ENCODE measurements at regions not wholly inside any gene's neighbourhood (a gene's known extent, or its start where the extent isn't known, plus 50 kb on each side); places are given as distances from the start of the nearest gene placed in this dataset.
A peak's percentile ranks its signal among the peaks of the same experiment; 100 is the strongest.

- no peaks in the 10 kb centered on the region for H3K36me3 Mint-ChIP-seq (ENCODE audit: low read depth)
- no peak overlapping the region for H3K4me3 Mint-ChIP-seq (ENCODE audit: unreplicated experiment)
- no peak overlapping the region for H3K27ac Mint-ChIP-seq (ENCODE audit: unreplicated experiment)
- H3K27me3 Mint-ChIP-seq (ENCODE audit: low read depth) = no peaks in the 10 kb centered on the region
- H3K9me3 Mint-ChIP-seq (ENCODE audit: low read depth) = no peaks in the 10 kb centered on the region
- DNase-seq (ENCODE audit: low spot score) = no peak
- H3K4me1 Mint-ChIP-seq (ENCODE audit: low read depth) = peaks cover 7% of the 10 kb centered on the region
- TF ChIP-seq, protein P1, sequence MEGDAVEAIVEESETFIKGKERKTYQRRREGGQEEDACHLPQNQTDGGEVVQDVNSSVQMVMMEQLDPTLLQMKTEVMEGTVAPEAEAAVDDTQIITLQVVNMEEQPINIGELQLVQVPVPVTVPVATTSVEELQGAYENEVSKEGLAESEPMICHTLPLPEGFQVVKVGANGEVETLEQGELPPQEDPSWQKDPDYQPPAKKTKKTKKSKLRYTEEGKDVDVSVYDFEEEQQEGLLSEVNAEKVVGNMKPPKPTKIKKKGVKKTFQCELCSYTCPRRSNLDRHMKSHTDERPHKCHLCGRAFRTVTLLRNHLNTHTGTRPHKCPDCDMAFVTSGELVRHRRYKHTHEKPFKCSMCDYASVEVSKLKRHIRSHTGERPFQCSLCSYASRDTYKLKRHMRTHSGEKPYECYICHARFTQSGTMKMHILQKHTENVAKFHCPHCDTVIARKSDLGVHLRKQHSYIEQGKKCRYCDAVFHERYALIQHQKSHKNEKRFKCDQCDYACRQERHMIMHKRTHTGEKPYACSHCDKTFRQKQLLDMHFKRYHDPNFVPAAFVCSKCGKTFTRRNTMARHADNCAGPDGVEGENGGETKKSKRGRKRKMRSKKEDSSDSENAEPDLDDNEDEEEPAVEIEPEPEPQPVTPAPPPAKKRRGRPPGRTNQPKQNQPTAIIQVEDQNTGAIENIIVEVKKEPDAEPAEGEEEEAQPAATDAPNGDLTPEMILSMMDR (IDR thresholded peaks at IDR 0.05) = no peak
These were observed 1912.0 kb upstream of the RAG2 start for GRCh38 chr11:38510041-38510440.

DNA sequence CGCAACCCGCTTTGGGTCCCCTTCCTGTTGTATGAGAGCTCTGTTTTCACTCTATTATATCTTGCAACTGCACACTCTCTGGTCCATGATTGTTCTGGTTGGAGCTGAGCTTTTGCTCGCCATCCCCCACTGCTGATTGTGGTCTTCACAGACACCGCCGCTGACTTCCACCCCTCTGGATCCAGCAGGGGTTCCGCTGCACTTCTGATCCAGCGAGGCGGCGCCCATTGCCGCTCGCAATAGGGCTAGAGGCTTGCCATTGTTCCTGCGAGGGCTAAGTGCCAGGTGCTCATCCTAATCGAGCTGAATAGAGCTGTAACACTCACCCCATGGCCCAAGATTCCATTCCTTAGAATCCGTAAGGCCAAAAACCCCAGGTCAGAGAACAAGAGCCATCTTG is 1905.8 kb upstream of the RAG2 start:
- Mint-ChIP-seq H3K36me3 (ENCODE audit: low read depth) (peaks cover 1% of the 10 kb centered on the region), H3K27ac (ENCODE audit: unreplicated experiment) (no peak overlapping the region), H3K4me1 (ENCODE audit: low read depth) (peaks cover 7% of the 10 kb centered on the region)

DNA sequence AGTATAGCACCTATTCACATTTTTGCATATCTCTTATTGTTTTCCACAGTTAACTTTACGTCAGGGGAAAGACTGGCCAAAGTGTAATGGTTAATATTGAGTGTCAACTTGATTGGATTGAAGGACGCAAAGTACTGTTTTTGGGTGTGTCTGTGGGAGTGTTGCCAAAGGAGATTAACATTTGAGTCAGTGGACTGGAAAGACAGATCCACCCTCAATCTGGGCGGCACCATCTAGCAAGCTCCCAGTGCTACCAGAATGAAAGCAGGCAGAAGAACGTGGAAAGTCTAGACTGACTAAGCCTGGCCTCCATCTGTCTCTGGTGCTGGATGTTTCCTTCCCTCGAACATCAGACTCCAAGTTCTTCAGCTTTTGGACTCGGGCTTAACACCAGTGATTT is 1900.7 kb upstream of the RAG2 start:
- H3K9me3 Mint-ChIP-seq (ENCODE audit: low read depth) = peaks cover 4% of the 10 kb centered on the region
- no peaks in the 10 kb centered on the region for H3K27me3 Mint-ChIP-seq (ENCODE audit: low read depth)
- H3K27ac Mint-ChIP-seq (ENCODE audit: unreplicated experiment) = no peak overlapping the region
- no peak overlapping the region for H3K4me3 Mint-ChIP-seq (ENCODE audit: unreplicated experiment)
- DNase-seq (ENCODE audit: low spot score) = no peak
- no peaks in the 10 kb centered on the region for H3K4me1 Mint-ChIP-seq (ENCODE audit: low read depth)
- H3K36me3 Mint-ChIP-seq (ENCODE audit: low read depth) = peaks cover 1% of the 10 kb centered on the region
- TF ChIP-seq, protein P1 (IDR thresholded peaks at IDR 0.05) = no peak

More for the DNA sequence above, 1905.8 kb upstream of the RAG2 start:
- Mint-ChIP-seq H3K4me3 (ENCODE audit: unreplicated experiment) (no peak overlapping the region), H3K27me3 (ENCODE audit: low read depth) (no peaks in the 10 kb centered on the region), H3K9me3 (ENCODE audit: low read depth) (peaks cover 4% of the 10 kb centered on the region)
- TF ChIP-seq, protein P1 (IDR thresholded peaks at IDR 0.05) = no peak
- DNase-seq (ENCODE audit: low spot score) = peak; percentile 74

- DNase-seq (ENCODE audit: low spot score) = no peak
These were observed 1894.0 kb upstream of the RAG2 start for GRCh38 chr11:38491986-38492385.

DNA sequence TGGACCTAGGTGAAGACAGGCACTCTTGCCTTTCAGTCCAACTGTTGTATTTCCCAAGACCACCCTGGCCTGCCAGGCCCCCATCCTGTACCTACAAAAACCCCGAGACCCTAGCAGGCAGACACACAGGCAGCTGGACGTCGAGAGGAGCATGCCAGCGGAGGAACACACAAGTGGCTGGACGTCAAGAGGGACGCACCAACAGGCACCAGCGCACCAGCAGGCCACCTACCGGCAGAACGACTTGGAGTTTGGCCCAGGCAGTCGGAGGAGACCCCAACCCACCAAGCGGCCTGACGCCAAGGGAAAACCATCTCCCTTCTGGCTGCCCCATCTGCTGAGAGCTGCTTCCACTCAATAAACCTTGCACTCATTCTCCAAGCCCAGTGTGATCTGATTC is 1883.4 kb upstream of the RAG2 start:
- H3K4me3 Mint-ChIP-seq (ENCODE audit: unreplicated experiment) = no peak overlapping the region
- H3K27me3 Mint-ChIP-seq (ENCODE audit: low read depth) = no peaks in the 10 kb centered on the region
- H3K9me3 Mint-ChIP-seq (ENCODE audit: low read depth) = no peaks in the 10 kb centered on the region
- no peaks in the 10 kb centered on the region for H3K36me3 Mint-ChIP-seq (ENCODE audit: low read depth)
- DNase-seq (ENCODE audit: low spot score) = peak; percentile 77
- no peak overlapping the region for H3K27ac Mint-ChIP-seq (ENCODE audit: unreplicated experiment)
- H3K4me1 Mint-ChIP-seq (ENCODE audit: low read depth) = peaks cover 5% of the 10 kb centered on the region
- TF ChIP-seq, protein P1 (IDR thresholded peaks at IDR 0.05) = no peak

More at GRCh38 chr11:38491986-38492385, 1894.0 kb upstream of the RAG2 start:
- Mint-ChIP-seq H3K4me3 (ENCODE audit: unreplicated experiment) (no peak overlapping the region), H3K27ac (ENCODE audit: unreplicated experiment) (no peak overlapping the region), H3K4me1 (ENCODE audit: low read depth) (no peaks in the 10 kb centered on the region), H3K36me3 (ENCODE audit: low read depth) (no peaks in the 10 kb centered on the region), H3K9me3 (ENCODE audit: low read depth) (peaks cover 7% of the 10 kb centered on the region), H3K27me3 (ENCODE audit: low read depth) (no peaks in the 10 kb centered on the region)
- TF ChIP-seq, protein P1 (IDR thresholded peaks at IDR 0.05) = no peak

All from chondrocyte (in vitro differentiated cells).